Activated CD8-positive, alpha-beta T cell treated with anti-CD3 and anti-CD28 coated beads for 36 hours (primary cell): ENCODE measurements at regions not wholly inside any gene's neighbourhood (a gene's known extent, or its start where the extent isn't known, plus 50 kb on each side); places are given as distances from the start of the nearest gene placed in this dataset.

Experiments
- ATAC-seq: fragments of 200-7000 bp; cut with Tn5 transposase; one replicate; pipeline ENCODE4 v1.10.0; 2021; ENCODE audit warnings: mild to moderate bottlenecking, moderate library complexity
- CTCF ChIA-PET: fragments of 350-600 bp; sonication (Branson Sonifier 250); formaldehyde crosslinking; loops from one replicate; lab custom pipeline; 2021; ENCODE audit warnings: antibody characterized with exemption; lab: Charles Lee
- POLR2A ChIA-PET: fragments of 350-600 bp; sonication (Branson Sonifier 250); formaldehyde crosslinking; loops from one replicate; lab custom pipeline; 2021; ENCODE audit warnings: antibody characterized with exemption; lab: Charles Lee
- DNase-seq: peaks from one replicate; pipeline ENCODE4 v3.0.0-alpha.2; 2020
- H3K27ac Mint-ChIP-seq: one replicate; pipeline ENCODE4 v1.8.0; 2021; ENCODE audit warnings: mild to moderate bottlenecking, mixed read lengths
- H3K27me3 Mint-ChIP-seq: one replicate; pipeline ENCODE4 v1.8.0; 2021; ENCODE audit warnings: mixed read lengths
- H3K36me3 Mint-ChIP-seq: one replicate; pipeline ENCODE4 v1.8.0; 2021; ENCODE audit warnings: low read depth, mixed read lengths
- H3K4me1 Mint-ChIP-seq: one replicate; pipeline ENCODE4 v1.8.0; 2021; ENCODE audit warnings: low read depth, mixed read lengths
- H3K4me3 Mint-ChIP-seq: one replicate; pipeline ENCODE4 v1.8.0; 2021; ENCODE audit warnings: mild to moderate bottlenecking, moderate library complexity, mixed read lengths
- H3K9me3 Mint-ChIP-seq: one replicate; pipeline ENCODE4 v1.8.0; 2021; ENCODE audit warnings: mixed read lengths
- CTCF ChIP-seq: fragments of 200-600 bp; IDR thresholded peaks from one replicate; pipeline ENCODE4 v1.8.0; 2022; ENCODE audit warnings: antibody characterized with exemption, mild to moderate bottlenecking
- intact Hi-C: fragments of 100-400 bp; cut with micrococcal nuclease; formaldehyde crosslinking; loops from one replicate; pipeline ENCODE4 v1.10.0; 2022

- Mint-ChIP-seq H3K9me3 (peaks cover 10% of the 10 kb centered on the region), H3K27ac (peak overlapping the region; percentile 43), H3K4me3 (no peak overlapping the region), H3K36me3 (peaks cover 2% of the 10 kb centered on the region), H3K27me3 (peaks cover 2% of the 10 kb centered on the region), H3K4me1 (peaks cover 41% of the 10 kb centered on the region)
- CTCF ChIA-PET, result interaction anchor here (1.5 kb wide), 1 partner anchor 58 kb away, joined by 3 read pairs; no protein-coding TSS in a partner anchor
- POLR2A ChIA-PET, result interaction anchor here (0.5 kb wide), 1 partner anchor 619 kb away, joined by 3 read pairs; no protein-coding TSS in a partner anchor
- ATAC-seq (no peak), DNase-seq (peak; percentile 9)
- intact Hi-C loops, result no loop called here
- TF ChIP-seq CTCF, result peak; percentile 4
These were observed 383.4 kb downstream of the VRK1 start for GRCh38 chr14:97180304-97181200.

- H3K36me3 Mint-ChIP-seq, result no peaks in the 10 kb centered on the region
- peaks cover 2% of the 10 kb centered on the region for H3K27me3 Mint-ChIP-seq
- intact Hi-C loops, result no loop called here
- H3K4me3 Mint-ChIP-seq, result no peak overlapping the region
- DNase-seq (peak; percentile 30), ATAC-seq (no peak)
- CTCF ChIA-PET, result interaction anchor here (0.7 to 1.1 kb wide), 3 partner anchors 113 to 223 kb away, joined by 3 read pairs; no protein-coding TSS in a partner anchor
- H3K27ac Mint-ChIP-seq, result no peak overlapping the region
- TF ChIP-seq CTCF, result peak; percentile 44
- H3K9me3 Mint-ChIP-seq, result peaks cover 5% of the 10 kb centered on the region
- peaks cover 12% of the 10 kb centered on the region for H3K4me1 Mint-ChIP-seq
- POLR2A ChIA-PET, result no interaction called here
These were observed 388.0 kb downstream of the VRK1 start for GRCh38 chr14:97185186-97185585.

- POLR2A ChIA-PET, result no interaction called here
- DNase-seq (no peak), ATAC-seq (no peak)
- no peak for TF ChIP-seq CTCF
- Mint-ChIP-seq H3K36me3 (no peaks in the 10 kb centered on the region), H3K27ac (no peak overlapping the region), H3K27me3 (no peaks in the 10 kb centered on the region), H3K9me3 (peaks cover 1% of the 10 kb centered on the region), H3K4me3 (no peak overlapping the region), H3K4me1 (peaks cover 4% of the 10 kb centered on the region)
- intact Hi-C loops, result no loop called here
- CTCF ChIA-PET, result no interaction called here
These were observed 390.7 kb downstream of the VRK1 start for GRCh38 chr14:97187916-97188315.

- H3K27me3 Mint-ChIP-seq, result peaks cover 5% of the 10 kb centered on the region
These were observed 399.2 kb downstream of the VRK1 start for GRCh38 chr14:97196336-97196735.

More at GRCh38 chr14:97196336-97196735, 399.2 kb downstream of the VRK1 start:
- DNase-seq (no peak), ATAC-seq (no peak)
- Mint-ChIP-seq H3K4me3 (no peak overlapping the region), H3K27ac (no peak overlapping the region), H3K4me1 (peaks cover 3% of the 10 kb centered on the region), H3K36me3 (peaks cover 5% of the 10 kb centered on the region), H3K9me3 (peaks cover 18% of the 10 kb centered on the region)
- intact Hi-C loops, result no loop called here
- no peak for TF ChIP-seq CTCF
- POLR2A ChIA-PET, result no interaction called here
- CTCF ChIA-PET, result no interaction called here
